ACC112 (cell line): ENCODE measurements at regions not wholly inside any gene's neighbourhood (a gene's known extent, or its start where the extent isn't known, plus 50 kb on each side); places are given as distances from the start of the nearest gene placed in this dataset.
A peak's percentile ranks its signal among the peaks of the same experiment; 100 is the strongest.

Source experiments
- H2AFZ ChIP-seq: fragments of 200-600 bp; sonication (generic); one replicate; pipeline ENCODE4 v1.6.0; 2017; ENCODE audit warnings: antibody characterized with exemption, low read length; ENCODE audit not compliant: unreplicated experiment
- H3K27ac ChIP-seq: fragments of 200-600 bp; sonication (generic); 2 replicates; pipeline ENCODE4 v1.5.1; 2014; ENCODE audit warnings: low read depth, mild to moderate bottlenecking, antibody characterized with exemption, low read length, moderate library complexity
- H3K27me3 ChIP-seq: fragments of 200-600 bp; sonication (generic); 2 replicates; pipeline ENCODE4 v1.6.1; 2014; ENCODE audit warnings: mild to moderate bottlenecking, antibody characterized with exemption, low read length, moderate library complexity, mixed read lengths; ENCODE audit not compliant: insufficient read depth
- H3K36me3 ChIP-seq: fragments of 200-600 bp; sonication (generic); 2 replicates; pipeline ENCODE4 v1.6.1; 2016; ENCODE audit warnings: mild to moderate bottlenecking, antibody characterized with exemption, low read length, moderate library complexity, mixed read lengths; ENCODE audit not compliant: insufficient read depth
- H3K4me1 ChIP-seq: fragments of 200-600 bp; sonication (generic); one replicate; pipeline ENCODE4 v1.6.1; 2016; ENCODE audit warnings: low read length, mixed read lengths; ENCODE audit not compliant: insufficient read depth, unreplicated experiment, control insufficient read depth
- H3K4me3 ChIP-seq: fragments of 200-600 bp; sonication (generic); 2 replicates; pipeline ENCODE4 v1.5.1; 2014; ENCODE audit warnings: mild to moderate bottlenecking, low read depth, low read length
- H3K79me2 ChIP-seq: fragments of 200-600 bp; sonication (generic); one replicate; pipeline ENCODE4 v1.6.0; 2016; ENCODE audit warnings: low read length; ENCODE audit not compliant: control insufficient read depth, unreplicated experiment, insufficient read depth

DNA sequence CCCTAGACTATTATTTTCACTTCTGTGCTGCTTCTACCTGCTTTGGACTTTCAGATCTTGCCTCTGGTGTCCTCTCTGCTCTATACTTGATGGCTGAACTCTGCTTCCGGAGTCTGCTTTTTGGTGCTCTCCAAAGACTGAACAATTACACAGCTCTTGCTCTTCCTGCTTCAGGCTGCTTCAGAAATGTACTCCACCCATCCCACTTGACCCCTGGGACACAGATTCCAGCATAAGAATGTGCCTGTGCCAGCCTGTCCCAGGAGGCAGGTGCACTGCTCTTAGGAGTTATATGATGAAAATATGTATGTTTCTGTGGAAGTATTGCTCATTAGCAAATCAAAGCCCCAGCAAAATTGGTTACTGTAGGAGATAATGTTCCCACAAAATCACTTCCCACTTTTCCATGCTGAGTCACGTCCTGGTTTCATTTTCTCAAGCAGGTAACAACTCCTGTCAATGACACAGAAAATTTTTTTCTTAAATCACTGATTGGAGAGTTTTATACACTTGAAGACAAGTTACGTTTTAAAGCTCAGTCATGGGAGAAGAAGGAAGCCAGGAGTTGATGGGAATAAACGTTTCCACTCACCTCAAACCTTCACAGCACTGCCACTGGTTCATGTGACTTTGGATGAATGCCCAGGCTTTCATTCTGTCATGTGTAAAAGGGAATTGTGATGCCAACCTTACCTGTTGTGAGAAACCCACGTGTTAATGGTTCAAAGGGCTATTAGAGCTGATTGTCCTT, 239.4 kb upstream of the ZPLD1 start:
- Histone ChIP-seq H2AFZ (no peak overlapping the region), H3K79me2 (no peaks in the 10 kb centered on the region), H3K27me3 (no peaks in the 10 kb centered on the region), H3K36me3 (no peaks in the 10 kb centered on the region), H3K4me1 (peaks cover 6% of the 10 kb centered on the region), H3K4me3 (no peak overlapping the region), H3K27ac (no peak overlapping the region)

DNA sequence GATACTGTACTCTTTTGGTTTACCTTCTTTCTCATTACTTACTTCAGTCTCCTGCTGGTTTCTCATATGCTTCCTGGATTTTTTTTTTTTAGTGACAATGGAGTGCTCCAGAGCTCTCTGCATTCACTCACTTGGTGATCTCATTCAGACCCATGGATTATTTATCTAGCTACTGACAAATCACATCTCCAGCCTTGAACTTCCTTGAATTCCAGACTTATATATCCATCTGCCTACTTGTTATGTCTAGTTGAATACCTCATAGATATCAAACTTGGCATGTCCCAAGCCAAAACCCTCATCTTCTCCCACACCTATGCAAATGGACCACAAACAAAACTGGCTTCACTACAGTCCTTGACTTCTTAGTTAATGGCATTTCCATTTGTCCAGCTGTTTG, 234.7 kb upstream of the ZPLD1 start:
- Histone ChIP-seq H3K4me1 (peaks cover 4% of the 10 kb centered on the region), H3K27ac (no peak overlapping the region), H3K27me3 (no peaks in the 10 kb centered on the region)

DNA sequence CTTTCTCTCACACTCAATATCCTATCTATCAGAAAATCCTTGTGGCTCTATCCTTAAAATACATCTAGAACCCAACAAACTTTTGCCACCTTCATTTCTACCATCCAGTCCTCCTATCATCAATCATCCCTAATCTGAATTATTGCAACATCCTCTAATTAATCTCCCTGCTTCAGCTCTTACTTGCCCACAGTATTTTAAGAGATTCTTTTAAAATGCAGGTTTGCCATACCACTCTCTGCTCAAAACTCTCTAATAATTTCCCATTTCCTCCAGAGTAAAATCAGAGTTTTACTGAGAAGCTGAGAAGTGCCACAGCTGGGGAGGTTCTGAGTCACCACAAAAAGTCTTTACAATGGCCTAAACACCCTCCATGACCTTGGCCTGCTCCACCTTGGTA, 234.3 kb upstream of the ZPLD1 start:
- Histone ChIP-seq H3K4me1 (no peaks in the 10 kb centered on the region), H3K27me3 (no peaks in the 10 kb centered on the region), H3K79me2 (no peaks in the 10 kb centered on the region), H3K36me3 (no peaks in the 10 kb centered on the region), H2AFZ (no peak overlapping the region), H3K27ac (no peak overlapping the region), H3K4me3 (no peak overlapping the region)

More for the DNA sequence above, 234.7 kb upstream of the ZPLD1 start:
- no peaks in the 10 kb centered on the region for H3K36me3 ChIP-seq
- no peak overlapping the region for H2AFZ ChIP-seq
- no peak overlapping the region for H3K4me3 ChIP-seq
- H3K79me2 ChIP-seq: no peaks in the 10 kb centered on the region

DNA sequence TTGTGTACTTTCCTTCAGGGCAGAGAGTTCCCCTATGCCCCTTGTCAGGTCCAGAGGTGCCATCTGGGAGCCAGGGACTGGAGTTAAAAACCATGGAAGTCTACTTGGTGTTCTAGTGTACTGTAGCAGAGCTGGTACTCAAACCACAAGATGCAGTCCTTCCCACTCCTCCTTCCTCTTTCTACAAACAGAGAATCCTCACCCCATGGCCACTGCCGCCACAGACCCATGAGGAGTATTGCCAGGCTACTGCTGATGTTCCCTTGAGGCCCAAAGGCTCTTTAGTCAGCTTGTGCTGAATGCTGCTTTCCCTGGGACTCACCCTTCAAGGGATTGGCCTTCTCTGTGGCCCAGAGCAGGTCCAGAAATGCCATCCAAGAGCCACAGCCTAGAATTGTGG, 229.2 kb upstream of the ZPLD1 start:
- H3K27me3 ChIP-seq: no peaks in the 10 kb centered on the region
- peaks cover 14% of the 10 kb centered on the region for H3K4me1 ChIP-seq
- no peak overlapping the region for H3K27ac ChIP-seq
- no peak overlapping the region for H2AFZ ChIP-seq
- H3K4me3 ChIP-seq: no peak overlapping the region
- no peaks in the 10 kb centered on the region for H3K79me2 ChIP-seq
- no peaks in the 10 kb centered on the region for H3K36me3 ChIP-seq

DNA sequence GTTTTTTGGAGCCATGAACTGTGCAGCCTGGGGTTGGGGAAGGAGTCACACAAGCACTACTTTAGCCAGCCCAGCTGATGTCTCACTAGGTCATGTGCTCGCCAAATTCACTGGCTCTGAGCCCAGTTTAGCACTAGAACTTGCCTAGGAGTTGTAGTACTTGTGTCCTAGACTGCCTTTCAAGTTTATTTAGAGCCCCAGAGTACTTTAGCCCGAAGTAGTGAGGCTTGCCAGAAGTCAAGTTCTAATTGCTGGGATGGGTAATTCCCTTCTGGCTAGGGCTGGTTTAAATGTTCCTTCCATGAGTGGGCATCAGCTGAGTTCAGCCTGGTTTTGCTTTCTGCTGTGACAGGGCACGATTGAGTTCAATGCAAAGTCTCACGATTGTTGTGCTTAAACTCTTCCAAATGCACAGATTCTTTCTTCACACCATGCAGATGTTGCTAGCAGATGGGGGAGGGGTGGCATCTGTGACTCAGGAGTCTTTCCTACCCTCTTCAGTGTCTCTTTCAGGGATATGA, 228.2 kb upstream of the ZPLD1 start:
- Histone ChIP-seq H2AFZ (peak overlapping the region; percentile 2), H3K4me1 (peaks cover 14% of the 10 kb centered on the region), H3K79me2 (no peaks in the 10 kb centered on the region), H3K27me3 (no peaks in the 10 kb centered on the region), H3K27ac (peak overlapping the region; percentile 7; the same call in 1 of the 2 replicates), H3K4me3 (peak overlapping the region; percentile 12; the same call in 1 of the 2 replicates), H3K36me3 (no peaks in the 10 kb centered on the region)

DNA sequence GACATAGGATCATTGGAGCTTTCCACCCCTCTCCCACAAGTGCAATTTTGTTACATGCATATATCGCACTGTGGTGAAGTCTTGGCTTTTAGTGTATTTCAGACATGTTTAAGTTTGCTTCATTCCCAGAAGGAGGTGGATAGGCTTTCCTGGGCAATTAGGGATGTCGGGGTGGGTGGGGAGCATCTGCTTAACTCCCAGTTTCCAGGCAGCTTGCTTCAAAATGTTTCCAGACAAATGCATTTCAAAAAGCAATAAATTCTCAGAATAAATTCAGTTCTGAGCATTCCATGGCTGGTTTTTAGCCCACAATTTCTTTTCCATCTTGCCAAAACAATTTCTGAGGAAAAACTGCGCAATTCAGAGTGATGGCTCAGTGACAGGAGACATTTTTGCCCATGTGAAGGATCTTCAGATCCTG, 227.7 kb upstream of the ZPLD1 start:
- Histone ChIP-seq H3K4me1 (peaks cover 14% of the 10 kb centered on the region), H2AFZ (no peak overlapping the region), H3K79me2 (no peaks in the 10 kb centered on the region), H3K27me3 (no peaks in the 10 kb centered on the region), H3K4me3 (no peak overlapping the region), H3K36me3 (no peaks in the 10 kb centered on the region), H3K27ac (0 out of 2 replicates have a peak overlapping the region, but pooled peaks have one; percentile 7)

DNA sequence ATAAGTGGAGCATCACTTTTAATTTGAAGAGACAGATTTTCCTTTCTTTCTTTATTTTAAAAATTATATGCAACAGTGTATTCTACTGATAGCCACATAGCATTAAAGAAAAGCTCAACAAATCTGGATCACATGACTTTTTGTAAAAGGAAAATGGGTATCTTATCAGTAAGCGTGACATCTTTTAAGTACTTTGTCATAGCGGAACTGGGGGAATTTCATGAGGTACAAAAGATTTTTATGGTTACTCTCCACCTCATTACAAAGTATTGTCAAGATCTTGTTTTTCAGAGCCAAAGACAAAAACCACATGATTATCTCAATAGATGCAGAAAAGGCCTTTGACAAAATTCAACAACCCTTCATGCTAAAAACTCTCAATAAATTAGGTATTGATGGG, 219.6 kb upstream of the ZPLD1 start:
- Histone ChIP-seq H3K4me3 (no peak overlapping the region), H2AFZ (no peak overlapping the region), H3K27me3 (no peaks in the 10 kb centered on the region), H3K79me2 (no peaks in the 10 kb centered on the region), H3K4me1 (no peaks in the 10 kb centered on the region), H3K36me3 (no peaks in the 10 kb centered on the region), H3K27ac (no peak overlapping the region)

DNA sequence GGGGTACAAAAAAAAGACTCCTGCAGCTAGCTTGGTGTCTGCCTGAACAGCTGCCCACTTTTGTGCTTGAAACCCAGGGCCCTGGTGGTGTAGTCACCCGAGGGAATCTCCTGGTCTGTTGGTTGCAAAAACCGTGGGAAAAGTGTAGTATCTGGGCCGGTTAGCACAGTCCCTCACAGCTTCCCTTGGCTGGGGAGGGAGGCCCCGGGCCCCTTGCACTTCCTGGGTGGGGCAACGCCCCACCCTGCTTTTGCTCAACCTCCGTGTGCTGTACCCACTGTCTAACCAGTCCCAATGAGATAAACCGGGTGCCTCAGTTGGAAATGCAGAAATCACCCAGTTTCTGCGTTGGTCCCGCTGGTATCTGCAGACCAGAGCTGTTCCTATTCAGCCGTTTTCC, 211.7 kb upstream of the ZPLD1 start:
- H2AFZ ChIP-seq: no peak overlapping the region
- no peaks in the 10 kb centered on the region for H3K36me3 ChIP-seq
- H3K27me3 ChIP-seq: 0 out of 2 replicates have a peak, but pooled peaks cover 6% of the 10 kb centered on the region
- H3K79me2 ChIP-seq: no peaks in the 10 kb centered on the region
- no peak overlapping the region for H3K4me3 ChIP-seq
- no peak overlapping the region for H3K27ac ChIP-seq
- no peaks in the 10 kb centered on the region for H3K4me1 ChIP-seq

DNA sequence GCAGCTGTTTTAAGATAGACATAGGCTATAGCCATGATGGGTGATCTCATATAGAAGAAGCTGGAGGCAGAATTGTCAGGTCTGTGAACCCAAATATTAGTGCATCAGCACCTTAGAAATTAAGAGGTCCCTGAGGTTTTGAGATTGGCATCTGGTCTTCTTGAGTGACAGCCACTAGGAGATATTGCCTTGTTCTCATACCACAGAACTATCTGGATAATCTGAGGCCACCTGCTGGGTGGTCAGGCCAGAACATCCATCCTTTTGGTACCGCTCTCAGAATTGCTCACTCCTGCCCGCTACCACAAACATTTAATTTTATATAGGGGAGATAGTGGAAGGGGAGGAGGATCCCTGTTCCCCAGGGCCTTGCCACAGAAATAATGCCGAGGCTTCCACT, 210.6 kb upstream of the ZPLD1 start:
- Histone ChIP-seq H3K36me3 (no peaks in the 10 kb centered on the region), H3K79me2 (no peaks in the 10 kb centered on the region)

DNA sequence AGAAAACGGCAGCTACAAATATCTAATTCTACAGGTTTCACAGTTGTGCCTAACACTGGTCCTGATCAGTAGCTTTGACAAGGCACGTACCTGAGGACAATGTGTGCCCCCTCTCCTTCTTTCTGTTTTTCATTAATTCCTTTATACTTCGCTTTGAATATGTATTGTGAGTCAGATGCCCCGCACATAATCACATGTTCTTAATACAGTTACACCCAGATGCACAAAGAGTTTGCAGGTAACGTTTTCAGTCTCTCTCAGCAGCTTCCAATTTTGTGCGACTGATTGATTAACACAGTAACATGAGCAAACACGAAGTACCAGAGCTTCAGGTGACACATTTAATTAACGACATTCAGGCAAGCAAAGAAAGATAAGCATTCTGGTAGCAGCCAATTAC, 209.8 kb upstream of the ZPLD1 start:
- no peaks in the 10 kb centered on the region for H3K36me3 ChIP-seq
- H3K79me2 ChIP-seq: no peaks in the 10 kb centered on the region
- no peaks in the 10 kb centered on the region for H3K4me1 ChIP-seq
- no peak overlapping the region for H2AFZ ChIP-seq
- H3K27ac ChIP-seq: no peak overlapping the region
- H3K4me3 ChIP-seq: no peak overlapping the region
- 0 out of 2 replicates have a peak, but pooled peaks cover 6% of the 10 kb centered on the region for H3K27me3 ChIP-seq

More for the DNA sequence above, 210.6 kb upstream of the ZPLD1 start:
- Histone ChIP-seq H3K4me1 (no peaks in the 10 kb centered on the region), H3K27me3 (0 out of 2 replicates have a peak, but pooled peaks cover 6% of the 10 kb centered on the region), H3K27ac (no peak overlapping the region), H2AFZ (no peak overlapping the region), H3K4me3 (no peak overlapping the region)
